ENCODE measurements at regions not wholly inside any gene's neighbourhood (a gene's known extent, or its start where the extent isn't known, plus 50 kb on each side); places are given as distances from the start of the nearest gene placed in this dataset.

DNA sequence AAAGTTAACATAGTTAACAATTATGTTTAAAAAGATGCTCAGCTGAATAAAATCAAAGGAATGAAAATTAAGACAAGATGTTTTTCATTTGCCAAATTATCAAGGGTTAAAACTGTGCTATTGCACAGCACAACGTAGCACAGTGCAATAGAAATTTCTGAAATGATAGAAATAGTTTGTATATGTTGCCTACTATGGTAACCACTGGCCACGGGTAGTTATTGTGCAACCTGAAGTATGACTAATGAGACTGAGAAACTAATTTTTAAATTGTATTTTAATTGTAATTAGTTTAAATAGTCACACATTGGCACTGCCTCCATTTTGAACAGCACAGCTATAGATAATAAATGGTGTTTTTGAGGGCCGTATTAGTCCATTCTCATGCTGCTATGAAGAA, 343.1 kb upstream of the FAM241A start:
- no peak for TF ChIP-seq POLR2AphosphoS5 (IDR thresholded peaks at IDR 0.05; ENCODE audit: low read depth, low read length)
- no peak for TF ChIP-seq POLR2A (IDR thresholded peaks at IDR 0.05; ENCODE audit: low read depth, low read length)
- TF ChIP-seq TAF1 (IDR thresholded peaks at IDR 0.05; ENCODE audit: low read depth, low read length), result no peak
